ENCODE measurements at regions not wholly inside any gene's neighbourhood (a gene's known extent, or its start where the extent isn't known, plus 50 kb on each side); places are given as distances from the start of the nearest gene placed in this dataset.
"Not testable (repeated sequence)": the region's sequence is repeated elsewhere in the genome, so short reads cannot be mapped to it uniquely, and the experiment has no call there.

DNA sequence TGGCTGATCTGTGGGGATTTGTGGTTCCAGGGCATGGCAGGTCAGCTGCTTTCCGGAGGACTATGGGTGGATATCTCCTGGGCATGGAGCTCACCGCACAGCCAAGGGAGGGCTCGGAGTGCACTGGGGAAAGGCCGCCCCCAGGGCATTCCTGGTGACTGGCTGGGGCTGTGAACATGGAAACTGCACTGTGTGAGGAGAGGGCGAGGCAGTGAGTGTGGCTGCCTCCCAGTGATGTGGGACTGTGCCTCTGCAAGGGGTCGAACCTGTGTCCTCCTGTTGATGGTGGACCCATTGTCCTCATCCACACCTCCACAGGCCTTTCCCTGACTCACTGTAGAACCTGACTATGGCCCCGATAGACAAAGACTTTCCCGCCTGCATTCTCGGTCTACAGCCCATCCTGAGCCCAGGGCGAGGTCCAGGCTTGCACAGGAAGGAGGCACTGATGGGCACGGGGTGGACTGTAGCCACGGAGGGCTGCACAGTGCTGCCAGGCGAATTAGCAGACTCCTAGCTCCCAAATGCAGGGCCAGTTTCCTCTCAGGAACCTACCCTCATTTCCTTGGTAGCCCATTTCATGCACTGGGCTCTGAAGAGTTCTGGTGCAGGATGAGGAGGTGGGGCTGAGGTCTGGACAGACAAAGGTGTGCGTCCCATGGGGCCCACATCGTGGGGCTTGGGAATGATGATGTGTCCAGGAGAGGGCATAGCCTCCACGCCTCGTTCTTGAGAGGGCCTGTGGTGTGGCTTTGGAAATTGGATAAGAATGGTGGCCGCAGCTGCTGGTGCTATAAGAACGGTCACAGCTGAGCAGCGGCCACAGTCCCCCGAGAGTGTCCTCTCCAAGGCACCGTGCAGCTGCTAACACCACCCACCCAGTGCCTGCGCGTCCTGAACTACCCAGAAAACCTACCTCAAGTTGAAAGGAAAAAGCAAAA is 415.1 kb downstream of the TMEM121 start:
- Histone ChIP-seq H3K4me3 (ENCODE audit: low read depth, low read length) (no peak overlapping the region), H3K27ac (ENCODE audit: low read depth) (no peak overlapping the region), H3K4me1 (ENCODE audit: insufficient read depth) (no peaks in the 10 kb centered on the region), H3K36me3 (ENCODE audit: insufficient read depth) (no peaks in the 10 kb centered on the region)
- DNase-seq (ENCODE audit: extremely low spot score) = no peak
- WGBS = 80% methylated on average over 24 of the region's 24 CpGs

DNA sequence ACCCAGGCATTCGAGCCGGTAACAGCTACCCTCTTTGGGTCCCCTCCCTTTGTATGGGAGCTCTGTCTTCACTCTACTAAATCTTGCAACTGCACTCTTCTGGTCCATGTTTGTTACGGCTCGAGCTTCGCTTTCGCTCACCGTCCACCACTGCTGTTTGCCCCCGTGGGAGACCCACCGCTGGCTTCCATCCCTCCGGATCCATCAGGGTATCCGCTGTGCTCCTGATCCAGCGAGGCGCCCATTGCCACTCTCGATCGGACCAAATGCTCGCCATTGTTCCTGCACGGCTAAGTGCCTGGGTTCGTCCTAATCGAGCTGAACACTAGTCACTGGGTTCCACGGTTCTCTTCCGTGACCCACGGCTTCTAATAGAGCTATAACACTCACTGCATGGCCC is 416.3 kb downstream of the TMEM121 start:
- not testable (repeated sequence) for H3K36me3 ChIP-seq (ENCODE audit: insufficient read depth); H3K27ac ChIP-seq (ENCODE audit: low read depth); H3K4me3 ChIP-seq (ENCODE audit: low read depth, low read length); H3K4me1 ChIP-seq (ENCODE audit: insufficient read depth); DNase-seq (ENCODE audit: extremely low spot score)
- 88% methylated on average over 22 of the region's 22 CpGs for WGBS

DNA sequence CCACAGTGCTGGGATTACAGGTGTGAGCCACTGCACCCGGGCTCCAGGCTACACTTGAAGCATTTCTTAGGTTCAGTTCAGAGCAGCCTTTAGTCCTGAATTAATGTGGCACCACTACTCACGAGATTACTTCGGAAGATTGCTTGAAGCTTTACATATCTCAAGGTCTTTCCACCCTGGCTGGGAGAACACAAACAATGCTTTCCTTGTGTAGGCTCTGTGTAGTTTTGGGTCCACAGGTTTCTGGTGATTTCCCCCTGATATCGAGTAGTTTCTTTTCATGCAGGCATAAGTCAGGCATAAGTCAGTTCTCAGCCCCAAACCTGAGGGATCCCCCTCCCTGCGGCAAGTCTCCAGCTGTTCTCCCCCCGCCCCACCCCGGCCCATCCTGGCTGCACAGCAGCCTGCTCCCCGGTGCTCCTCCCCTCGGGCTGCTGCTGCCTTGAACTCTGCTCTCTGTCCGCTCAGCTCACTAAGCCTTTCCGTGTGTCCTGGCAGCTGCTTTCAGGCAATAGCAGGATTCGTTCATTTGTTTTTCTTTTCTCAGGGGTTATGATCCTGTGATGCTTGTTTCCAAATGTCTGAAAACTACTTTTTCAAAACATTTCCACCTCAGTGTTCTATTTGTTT is 417.7 kb downstream of the TMEM121 start:
- no peak overlapping the region for H3K4me3 ChIP-seq (ENCODE audit: low read depth, low read length)
- H3K36me3 ChIP-seq (ENCODE audit: insufficient read depth) = no peaks in the 10 kb centered on the region
- H3K27ac ChIP-seq (ENCODE audit: low read depth) = no peak overlapping the region
- WGBS = 80% methylated on average over 12 of the region's 12 CpGs
- no peaks in the 10 kb centered on the region for H3K4me1 ChIP-seq (ENCODE audit: insufficient read depth)
- DNase-seq (ENCODE audit: extremely low spot score) = no peak

DNA sequence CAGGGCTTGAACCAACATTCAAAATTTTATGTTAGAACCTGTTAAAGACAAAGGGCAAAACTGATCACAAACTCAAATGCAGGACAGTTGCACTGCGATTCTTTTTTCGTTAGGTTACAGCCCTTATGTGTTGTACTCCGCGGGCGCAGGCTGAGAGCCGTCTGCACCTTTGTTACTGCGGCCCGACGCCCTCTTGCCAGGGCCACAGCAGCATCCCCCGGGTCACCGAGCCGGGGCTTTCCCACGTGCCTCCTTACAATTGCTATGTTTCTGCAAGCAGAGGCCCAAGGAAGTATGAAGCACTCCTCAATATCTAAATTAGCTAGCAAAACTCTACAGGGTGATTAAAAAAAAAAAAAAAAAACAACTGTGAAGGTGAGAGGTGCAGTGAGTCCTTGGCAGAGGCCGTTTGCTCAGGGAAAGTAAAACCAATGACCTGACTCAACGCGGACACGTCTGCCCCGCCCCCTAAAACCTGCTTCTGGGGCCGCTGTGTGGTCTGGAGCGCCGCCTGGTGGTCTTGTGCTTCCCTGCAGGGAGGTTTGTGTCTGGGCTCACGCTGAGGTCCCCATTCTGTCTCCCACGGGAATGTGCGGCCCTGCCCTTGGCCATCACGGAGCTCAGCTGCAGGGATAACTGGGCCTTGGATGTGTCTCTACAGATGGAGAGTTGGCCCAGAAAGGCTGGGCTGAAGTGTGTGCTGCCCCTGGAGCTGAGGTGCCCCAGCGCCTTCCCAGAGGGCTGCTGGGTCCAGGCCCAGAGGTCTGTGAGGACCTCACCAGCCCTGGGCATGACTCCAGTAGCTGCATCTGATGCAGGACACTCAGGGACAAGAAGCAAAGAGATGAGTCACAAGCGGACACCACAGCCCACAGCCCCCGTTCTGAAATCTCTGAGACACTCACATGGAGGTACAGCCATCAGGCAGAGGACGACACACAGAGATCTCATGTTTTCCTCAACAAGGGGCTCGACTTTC is 418.5 kb downstream of the TMEM121 start:
- 56% methylated on average over 30 of the region's 30 CpGs for WGBS
- no peak for DNase-seq (ENCODE audit: extremely low spot score)

DNA sequence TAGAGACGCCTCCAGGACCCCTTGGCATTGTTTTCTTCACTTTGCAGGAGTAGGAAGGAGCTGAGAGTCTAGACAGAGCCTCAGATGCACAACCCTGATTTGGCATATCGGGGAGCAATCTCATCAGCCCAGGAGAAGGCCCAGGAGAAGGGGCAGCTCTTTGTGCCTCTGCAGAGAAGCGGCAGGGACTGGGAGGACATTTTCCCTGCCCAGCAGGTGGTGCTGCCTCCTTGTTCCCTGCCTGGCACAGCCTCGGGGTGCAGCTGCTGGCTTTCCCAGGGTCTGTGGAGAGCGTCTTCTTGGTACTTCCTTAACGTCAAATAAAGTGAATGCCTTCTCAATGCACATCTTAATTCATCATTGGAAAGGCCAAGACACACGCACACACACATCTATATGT is 419.5 kb downstream of the TMEM121 start:
- Histone ChIP-seq H3K4me1 (ENCODE audit: insufficient read depth) (no peaks in the 10 kb centered on the region), H3K27ac (ENCODE audit: low read depth) (no peak overlapping the region), H3K4me3 (ENCODE audit: low read depth, low read length) (no peak overlapping the region), H3K36me3 (ENCODE audit: insufficient read depth) (no peaks in the 10 kb centered on the region)
- DNase-seq (ENCODE audit: extremely low spot score) = no peak
- 70% methylated on average over 7 of the region's 7 CpGs for WGBS

More for the DNA sequence above, 418.5 kb downstream of the TMEM121 start:
- no peaks in the 10 kb centered on the region for H3K4me1 ChIP-seq (ENCODE audit: insufficient read depth)
- H3K4me3 ChIP-seq (ENCODE audit: low read depth, low read length) = no peak overlapping the region
- no peak overlapping the region for H3K27ac ChIP-seq (ENCODE audit: low read depth)
- H3K36me3 ChIP-seq (ENCODE audit: insufficient read depth) = no peaks in the 10 kb centered on the region

DNA sequence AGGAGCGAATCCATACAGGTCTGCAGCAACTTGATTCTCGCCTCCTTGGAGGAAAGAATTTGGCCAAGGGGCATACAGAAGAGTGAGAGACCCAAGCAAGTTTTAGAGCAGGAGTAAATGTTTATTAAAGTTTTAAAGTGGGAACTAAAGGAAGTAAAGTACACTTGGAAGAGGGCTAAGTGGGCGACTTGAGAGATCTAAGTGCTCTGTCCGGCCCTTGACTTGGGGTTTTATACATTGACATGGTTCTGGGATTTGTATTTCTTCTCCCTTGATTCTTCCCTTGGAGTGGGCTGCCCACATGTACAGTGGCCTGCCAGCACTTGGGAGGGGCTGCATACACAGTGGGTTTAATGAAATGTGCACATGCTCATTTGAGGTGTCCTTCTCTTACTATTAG is 421.2 kb downstream of the TMEM121 start:
- WGBS = 71% methylated on average over 4 of the region's 4 CpGs

DNA sequence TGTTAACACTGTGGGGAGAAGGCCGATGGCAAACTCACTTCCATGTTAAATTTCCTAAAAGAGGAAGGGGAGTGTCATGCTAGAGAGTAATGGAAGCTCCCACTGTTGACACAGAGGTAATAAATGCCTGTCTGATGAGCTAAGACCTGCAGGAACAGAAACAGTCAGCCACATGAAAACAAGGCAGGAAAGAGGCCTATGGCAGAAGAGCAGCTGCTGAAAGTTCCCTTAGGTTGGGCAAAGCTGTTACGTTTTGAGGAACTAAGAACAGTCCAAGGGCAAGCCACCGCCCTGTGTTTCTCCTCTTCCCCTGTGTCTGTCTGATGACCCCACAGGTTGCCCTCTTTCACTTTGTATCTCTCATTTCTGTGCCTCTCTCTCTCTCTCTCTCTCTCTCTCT is 422.6 kb downstream of the TMEM121 start:
- 58% methylated on average over 3 of the region's 3 CpGs for WGBS
- not testable (repeated sequence) for DNase-seq (ENCODE audit: extremely low spot score); H3K27ac ChIP-seq (ENCODE audit: low read depth); H3K36me3 ChIP-seq (ENCODE audit: insufficient read depth); H3K4me3 ChIP-seq (ENCODE audit: low read depth, low read length); H3K4me1 ChIP-seq (ENCODE audit: insufficient read depth)

More for the DNA sequence above, 421.2 kb downstream of the TMEM121 start:
- Histone ChIP-seq H3K4me3 (ENCODE audit: low read depth, low read length) (no peak overlapping the region), H3K27ac (ENCODE audit: low read depth) (no peak overlapping the region), H3K4me1 (ENCODE audit: insufficient read depth) (no peaks in the 10 kb centered on the region), H3K36me3 (ENCODE audit: insufficient read depth) (no peaks in the 10 kb centered on the region)
- DNase-seq (ENCODE audit: extremely low spot score) = no peak

DNA sequence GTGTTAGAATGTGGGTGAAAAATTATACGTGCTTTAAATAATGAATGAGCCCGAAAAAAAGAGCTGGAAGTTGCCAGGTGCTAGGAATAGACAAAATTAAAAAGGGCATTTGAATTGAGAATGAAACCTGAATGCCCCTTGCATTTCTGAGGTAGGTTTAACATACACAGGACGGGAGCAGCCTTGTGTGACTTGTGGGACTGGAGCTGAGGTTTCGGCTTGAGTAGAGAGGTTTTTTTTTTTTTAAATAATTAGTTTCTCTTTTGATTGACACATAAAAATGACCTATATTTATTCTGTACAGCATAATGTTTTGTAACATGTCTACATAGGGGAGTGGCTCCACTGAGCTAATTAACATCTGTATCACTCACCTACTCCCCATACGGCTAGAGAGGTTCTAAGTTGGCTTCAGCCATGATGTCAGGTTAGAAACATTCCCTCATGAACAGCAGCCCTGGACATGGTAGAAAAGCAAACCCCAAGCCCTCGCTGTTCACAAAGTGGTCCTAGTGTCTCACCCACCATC is 424.0 kb downstream of the TMEM121 start:
- 64% methylated on average over 6 of the region's 6 CpGs for WGBS
- not testable (repeated sequence) for DNase-seq (ENCODE audit: extremely low spot score); H3K27ac ChIP-seq (ENCODE audit: low read depth); H3K4me1 ChIP-seq (ENCODE audit: insufficient read depth); H3K36me3 ChIP-seq (ENCODE audit: insufficient read depth); H3K4me3 ChIP-seq (ENCODE audit: low read depth, low read length)

DNA sequence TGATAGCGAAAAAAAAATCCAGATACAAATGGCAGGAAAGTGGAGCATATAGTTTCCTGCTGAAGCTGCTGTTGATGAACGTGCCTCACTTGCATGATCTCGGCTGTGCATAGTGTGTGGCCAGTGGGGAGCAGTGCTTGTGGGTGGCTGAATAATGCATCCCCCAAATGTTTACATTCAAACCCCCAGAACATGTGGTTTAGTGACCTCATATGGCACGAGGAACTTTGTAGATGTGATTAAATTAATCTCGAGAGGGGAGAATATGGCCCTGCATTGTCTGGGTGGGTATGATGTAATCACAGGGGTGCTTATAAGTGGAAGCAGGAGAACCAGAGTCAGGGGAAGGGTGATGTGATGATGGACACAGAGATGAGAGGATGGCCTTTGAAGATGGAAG is 425.0 kb downstream of the TMEM121 start:
- H3K36me3 ChIP-seq (ENCODE audit: insufficient read depth) = no peaks in the 10 kb centered on the region
- DNase-seq (ENCODE audit: extremely low spot score) = no peak
- 60% methylated on average over 5 of the region's 5 CpGs for WGBS
- no peaks in the 10 kb centered on the region for H3K4me1 ChIP-seq (ENCODE audit: insufficient read depth)
- H3K27ac ChIP-seq (ENCODE audit: low read depth) = no peak overlapping the region
- no peak overlapping the region for H3K4me3 ChIP-seq (ENCODE audit: low read depth, low read length)

DNA sequence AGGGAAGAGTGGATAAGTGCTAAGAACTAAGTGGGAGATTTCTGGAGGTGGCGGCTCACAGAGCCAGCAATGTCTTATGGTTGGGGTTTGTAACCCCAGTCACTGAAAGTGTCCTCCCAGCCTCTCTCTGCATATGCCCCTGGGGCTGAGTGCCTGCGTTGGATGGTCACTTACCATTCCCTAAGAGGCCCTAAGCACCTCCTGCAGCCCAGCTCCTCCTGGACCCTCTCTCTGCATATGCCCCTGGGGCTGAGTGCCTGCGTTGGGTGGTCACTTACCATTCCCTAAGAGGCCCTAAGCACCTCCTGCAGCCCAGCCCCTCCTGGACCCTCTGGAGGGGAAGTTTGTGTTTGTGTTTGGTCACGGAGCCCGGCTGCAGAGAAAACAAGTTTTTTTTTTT is 425.8 kb downstream of the TMEM121 start:
- Histone ChIP-seq H3K4me1 (ENCODE audit: insufficient read depth) (no peaks in the 10 kb centered on the region), H3K27ac (ENCODE audit: low read depth) (no peak overlapping the region), H3K36me3 (ENCODE audit: insufficient read depth) (no peaks in the 10 kb centered on the region), H3K4me3 (ENCODE audit: low read depth, low read length) (no peak overlapping the region)
- WGBS = 82% methylated on average over 5 of the region's 5 CpGs
- DNase-seq (ENCODE audit: extremely low spot score) = no peak

DNA sequence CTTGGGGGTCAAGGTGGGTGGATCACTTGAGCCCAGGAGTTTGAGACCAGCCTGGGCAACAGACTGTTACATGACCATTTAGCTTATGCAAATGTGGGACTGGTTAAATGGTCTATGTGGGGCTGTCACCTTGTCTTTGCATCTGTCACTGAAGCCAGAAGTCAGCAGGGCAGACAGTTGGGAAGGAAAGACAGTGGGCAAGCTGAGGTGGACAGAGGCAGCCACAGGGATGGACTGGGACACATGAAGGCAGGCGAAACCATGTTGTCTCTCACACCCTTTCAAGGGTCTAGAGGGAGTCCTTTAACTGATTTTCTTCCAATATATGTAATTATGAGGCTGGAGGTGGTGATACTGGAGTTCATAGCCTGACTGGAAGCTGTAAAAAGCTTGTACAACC is 426.4 kb downstream of the TMEM121 start:
- Histone ChIP-seq H3K27ac (ENCODE audit: low read depth) (no peak overlapping the region), H3K36me3 (ENCODE audit: insufficient read depth) (no peaks in the 10 kb centered on the region), H3K4me1 (ENCODE audit: insufficient read depth) (no peaks in the 10 kb centered on the region), H3K4me3 (ENCODE audit: low read depth, low read length) (no peak overlapping the region)
- DNase-seq (ENCODE audit: extremely low spot score) = no peak
- WGBS = 41% methylated on average over 1 of the region's 1 CpG

DNA sequence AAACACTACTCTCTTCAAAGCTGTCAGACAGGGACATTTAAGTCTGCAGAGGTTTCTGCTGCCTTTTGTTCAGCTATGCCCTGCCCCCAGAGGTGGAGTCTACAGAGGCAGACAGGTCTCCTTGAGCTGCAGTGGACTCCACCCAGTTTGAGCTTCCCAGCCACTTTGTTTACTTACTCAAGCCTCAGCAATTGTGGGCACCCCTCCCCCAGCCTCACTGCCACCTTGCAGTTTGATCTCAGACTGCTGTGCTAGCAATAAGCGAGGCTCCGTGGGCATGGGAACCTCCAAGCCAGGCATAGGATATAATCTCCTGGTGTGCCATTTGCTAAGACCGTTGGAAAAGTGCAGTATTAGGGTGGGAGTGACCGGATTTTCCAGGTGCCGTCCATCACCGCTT is 435.2 kb downstream of the TMEM121 start:
- not testable (repeated sequence) for H3K4me3 ChIP-seq (ENCODE audit: low read depth, low read length); H3K27ac ChIP-seq (ENCODE audit: low read depth); H3K36me3 ChIP-seq (ENCODE audit: insufficient read depth); H3K4me1 ChIP-seq (ENCODE audit: insufficient read depth); DNase-seq (ENCODE audit: extremely low spot score)
- 83% methylated on average over 6 of the region's 6 CpGs for WGBS

DNA sequence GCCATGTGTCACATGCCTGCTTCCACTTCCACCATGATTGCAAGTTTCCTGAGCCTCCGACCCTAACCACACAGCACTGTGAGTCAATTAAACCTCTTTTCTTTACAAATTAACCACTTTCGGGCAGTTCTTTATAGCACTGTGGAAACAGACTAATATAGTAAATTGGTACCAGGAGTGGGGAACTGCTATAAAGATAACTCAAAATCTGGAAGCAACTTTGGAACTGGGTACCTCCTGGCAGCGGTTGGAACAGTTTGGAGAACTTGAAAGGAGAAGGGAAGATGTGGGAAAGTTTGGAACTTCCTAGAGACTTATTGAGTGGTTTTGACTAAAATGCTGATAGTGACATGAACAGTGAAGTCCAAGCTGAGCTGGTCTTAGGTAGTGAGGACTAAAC is 436.1 kb downstream of the TMEM121 start:
- Histone ChIP-seq H3K27ac (ENCODE audit: low read depth) (no peak overlapping the region), H3K4me3 (ENCODE audit: low read depth, low read length) (no peak overlapping the region), H3K4me1 (ENCODE audit: insufficient read depth) (no peaks in the 10 kb centered on the region), H3K36me3 (ENCODE audit: insufficient read depth) (no peaks in the 10 kb centered on the region)
- 73% methylated on average over 3 of the region's 3 CpGs for WGBS
- DNase-seq (ENCODE audit: extremely low spot score) = no peak

All from urinary bladder (tissue), 3 donors.